Thymus (tissue), 11 donors: ENCODE measurements at regions not wholly inside any gene's neighbourhood (a gene's known extent, or its start where the extent isn't known, plus 50 kb on each side); places are given as distances from the start of the nearest gene placed in this dataset.
"Not testable (repeated sequence)": the region's sequence is repeated elsewhere in the genome, so short reads cannot be mapped to it uniquely, and the experiment has no call there.

Source experiments
- DNase-seq, 9 donors: peaks; one replicate each; pipeline ENCODE4 v3.0.0-alpha.2; 2013; ENCODE audit warnings: low spot score in 9 of 9, low read depth in 6 of 9, missing footprints in 1 of 9
- H3K27ac ChIP-seq, 2 donors: one replicate each; pipeline ENCODE4 v1.5.1; 2013; ENCODE audit warnings: control low read depth in 1 of 2, low read depth in 1 of 2, low read length in 1 of 2, mild to moderate bottlenecking in 1 of 2, moderate library complexity in 1 of 2
- H3K27me3 ChIP-seq, 2 donors: one replicate each; pipeline ENCODE4 v1.5.1; 2013; ENCODE audit warnings: low read length in 1 of 2; ENCODE audit not compliant: control insufficient read depth in 2 of 2, insufficient read depth in 1 of 2
- H3K36me3 ChIP-seq, 2 donors: one replicate each; pipeline ENCODE4 v1.5.1; 2013; ENCODE audit warnings: low read length in 1 of 2, mild to moderate bottlenecking in 1 of 2, moderate library complexity in 1 of 2; ENCODE audit not compliant: control insufficient read depth in 2 of 2, insufficient read depth in 2 of 2
- H3K4me1 ChIP-seq, 2 donors: one replicate each; pipeline ENCODE4 v1.5.1; 2013; ENCODE audit warnings: low read length in 2 of 2; ENCODE audit not compliant: control insufficient read depth in 2 of 2, insufficient read depth in 2 of 2
- H3K4me3 ChIP-seq, 2 donors: one replicate each; pipeline ENCODE4 v1.5.1; 2013; ENCODE audit warnings: low read length in 2 of 2, control low read depth in 1 of 2, mild to moderate bottlenecking in 1 of 2
- H3K9me3 ChIP-seq, 2 donors: one replicate each; pipeline ENCODE4 v1.5.1; 2013; ENCODE audit warnings: low read length in 1 of 2, mild to moderate bottlenecking in 1 of 2; ENCODE audit not compliant: control insufficient read depth in 2 of 2, insufficient read depth in 1 of 2
- WGBS: extraction: QIAGEN DNeasy Blood & Tissue Kit; methylation state at CpG from one replicate; pipeline ENCODE4 v1.1.7; 2013; 5-methylcytosine and 5-hydroxymethylcytosine counted together
- donor health status: healthy.

DNA sequence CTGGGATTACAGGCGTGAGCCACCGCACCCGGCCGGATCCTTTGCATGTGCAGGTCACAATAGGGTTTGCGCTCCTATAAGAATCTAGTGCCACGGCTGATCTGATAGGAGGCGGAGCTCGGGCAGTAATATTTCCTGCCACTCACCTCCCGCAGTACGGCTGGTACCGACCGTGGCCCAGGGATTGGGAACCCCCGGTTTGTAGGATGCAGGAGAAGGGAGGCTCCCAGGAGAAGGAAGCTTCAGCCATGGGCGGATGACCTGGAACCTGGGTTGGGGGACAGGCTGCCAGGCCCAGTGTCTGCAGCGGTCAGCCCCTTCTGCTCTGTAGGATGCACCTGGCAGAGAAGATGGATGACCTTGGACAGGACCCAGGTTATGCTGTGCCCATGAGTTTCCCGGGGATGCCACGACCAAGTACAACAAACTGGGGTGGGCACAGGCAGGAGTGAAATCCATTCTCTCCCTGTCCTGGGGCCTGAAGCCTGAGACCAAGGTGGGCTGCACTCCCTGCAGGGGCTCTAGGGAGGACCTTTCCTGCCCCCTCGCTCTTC is 818.9 kb downstream of the BRD1 start:
- WGBS = 93% methylated on average over 18 of the region's 18 CpGs
- Histone ChIP-seq H3K27ac (no peak overlapping the region), H3K36me3 (no peaks in the 10 kb centered on the region), H3K27me3 (no peaks in the 10 kb centered on the region), H3K9me3 (peaks cover 0 to 9% of the 10 kb centered on the region in 2 donors), H3K4me3 (no peak overlapping the region), H3K4me1 (no peaks in the 10 kb centered on the region)
- DNase-seq = no peak

DNA sequence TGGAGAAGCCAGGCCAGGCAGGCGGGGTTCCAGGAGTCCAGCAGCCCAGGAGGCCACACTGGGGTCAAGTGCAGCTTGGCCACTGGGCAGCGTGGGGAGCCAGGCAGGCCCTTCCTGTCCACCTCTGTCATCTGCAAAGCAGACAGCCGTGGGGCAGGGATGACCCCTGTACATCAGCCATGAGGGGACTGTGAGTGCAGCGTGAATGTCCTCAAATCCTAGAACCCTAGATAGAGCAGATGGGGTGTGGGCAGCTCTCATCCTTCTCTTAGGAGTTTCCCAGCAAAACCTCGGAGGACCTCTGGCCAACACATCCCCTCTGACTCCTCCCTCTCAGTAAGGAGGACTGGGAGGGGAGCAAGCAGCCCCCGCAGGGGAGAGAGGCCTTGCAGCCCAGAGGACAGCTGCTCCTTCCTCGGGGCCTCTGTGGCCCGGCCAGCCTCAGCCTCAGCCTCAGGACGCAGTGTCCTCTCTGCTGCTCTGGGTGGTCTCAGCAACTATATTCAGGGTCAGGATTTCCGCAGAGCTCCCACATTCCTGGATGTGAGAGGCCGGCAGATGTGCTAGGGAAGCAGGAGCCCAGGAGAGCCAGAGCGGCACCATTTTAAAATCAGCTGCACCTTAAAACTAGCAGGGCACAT is 820.5 kb downstream of the BRD1 start:
- DNase-seq = no peak
- Histone ChIP-seq H3K9me3 (peaks cover 0 to 11% of the 10 kb centered on the region in 2 donors), H3K27me3 (no peaks in the 10 kb centered on the region), H3K4me3 (no peak overlapping the region), H3K4me1 (no peaks in the 10 kb centered on the region), H3K27ac (no peak overlapping the region), H3K36me3 (no peaks in the 10 kb centered on the region)
- WGBS = 81% methylated on average over 12 of the region's 12 CpGs

DNA sequence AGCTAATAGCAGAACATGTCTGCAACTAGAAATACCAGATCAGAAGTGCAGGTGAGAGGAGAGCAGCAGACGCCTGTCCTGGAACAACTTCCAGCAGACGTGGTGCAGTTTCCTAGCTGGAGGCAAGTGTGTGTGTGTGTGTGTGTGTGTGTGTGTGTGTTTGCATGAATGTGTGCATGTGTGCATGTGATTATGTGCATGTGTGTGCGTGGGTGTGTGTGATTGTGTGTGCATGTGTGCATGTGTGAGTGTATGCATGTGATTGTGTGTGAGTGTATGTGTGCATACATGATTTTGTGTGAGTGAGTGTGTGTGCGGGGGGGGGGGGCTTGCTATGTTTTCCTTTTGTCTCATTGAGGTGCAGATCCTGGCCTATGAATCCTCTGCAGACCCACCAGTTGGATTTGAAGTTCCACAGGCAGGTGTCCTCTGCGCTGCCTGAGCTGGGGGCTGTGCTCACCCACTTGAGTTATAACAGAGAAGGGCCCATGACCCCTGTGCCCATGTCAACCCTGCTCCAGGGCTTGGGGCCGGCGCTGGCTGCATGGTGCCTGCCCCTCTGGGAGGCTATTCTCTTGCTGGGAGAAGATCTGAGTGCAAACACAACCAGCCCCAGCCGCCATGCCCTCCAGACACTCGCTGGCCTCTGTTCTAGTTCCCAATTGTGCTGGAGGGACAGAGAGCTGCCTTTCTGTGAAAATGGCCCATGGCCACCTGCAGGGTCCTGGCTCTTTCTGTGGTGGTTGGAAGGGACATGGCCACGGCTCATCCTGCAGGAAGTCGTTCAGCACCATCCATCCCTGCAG is 821.3 kb downstream of the BRD1 start:
- Histone ChIP-seq H3K4me3 (no peak overlapping the region), H3K27me3 (no peaks in the 10 kb centered on the region), H3K9me3 (peaks cover 0 to 11% of the 10 kb centered on the region in 2 donors), H3K4me1 (no peaks in the 10 kb centered on the region), H3K27ac (no peak overlapping the region), H3K36me3 (no peaks in the 10 kb centered on the region)
- no peak for DNase-seq
- WGBS = 88% methylated on average over 11 of the region's 11 CpGs

DNA sequence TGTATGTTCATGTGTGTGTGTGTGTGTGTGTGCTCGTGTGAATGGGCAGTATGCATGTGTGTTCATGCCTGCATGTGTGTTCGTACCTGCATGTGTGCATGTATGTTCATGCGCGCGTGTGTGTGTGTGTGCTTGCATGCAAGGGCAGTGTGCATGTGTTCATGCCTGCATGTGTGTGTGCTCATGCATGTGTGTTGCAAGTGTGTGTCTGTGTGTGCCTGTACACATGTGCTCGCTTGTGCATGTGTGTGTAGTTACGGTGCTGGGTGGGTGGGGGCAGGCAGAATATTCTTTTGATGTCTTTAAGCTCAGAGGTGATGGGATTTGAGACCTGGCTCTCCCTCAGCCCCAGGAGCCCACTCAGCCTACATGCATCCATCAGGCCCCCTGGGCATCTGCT is 822.1 kb downstream of the BRD1 start:
- H3K36me3 ChIP-seq = no peaks in the 10 kb centered on the region
- WGBS = 88% methylated on average over 7 of the region's 7 CpGs
- H3K4me3 ChIP-seq = no peak overlapping the region
- no peaks in the 10 kb centered on the region for H3K4me1 ChIP-seq
- no peaks in the 10 kb centered on the region for H3K27me3 ChIP-seq
- no peak overlapping the region for H3K27ac ChIP-seq
- H3K9me3 ChIP-seq = peaks cover 0 to 11% of the 10 kb centered on the region in 2 donors
- no peak for DNase-seq

DNA sequence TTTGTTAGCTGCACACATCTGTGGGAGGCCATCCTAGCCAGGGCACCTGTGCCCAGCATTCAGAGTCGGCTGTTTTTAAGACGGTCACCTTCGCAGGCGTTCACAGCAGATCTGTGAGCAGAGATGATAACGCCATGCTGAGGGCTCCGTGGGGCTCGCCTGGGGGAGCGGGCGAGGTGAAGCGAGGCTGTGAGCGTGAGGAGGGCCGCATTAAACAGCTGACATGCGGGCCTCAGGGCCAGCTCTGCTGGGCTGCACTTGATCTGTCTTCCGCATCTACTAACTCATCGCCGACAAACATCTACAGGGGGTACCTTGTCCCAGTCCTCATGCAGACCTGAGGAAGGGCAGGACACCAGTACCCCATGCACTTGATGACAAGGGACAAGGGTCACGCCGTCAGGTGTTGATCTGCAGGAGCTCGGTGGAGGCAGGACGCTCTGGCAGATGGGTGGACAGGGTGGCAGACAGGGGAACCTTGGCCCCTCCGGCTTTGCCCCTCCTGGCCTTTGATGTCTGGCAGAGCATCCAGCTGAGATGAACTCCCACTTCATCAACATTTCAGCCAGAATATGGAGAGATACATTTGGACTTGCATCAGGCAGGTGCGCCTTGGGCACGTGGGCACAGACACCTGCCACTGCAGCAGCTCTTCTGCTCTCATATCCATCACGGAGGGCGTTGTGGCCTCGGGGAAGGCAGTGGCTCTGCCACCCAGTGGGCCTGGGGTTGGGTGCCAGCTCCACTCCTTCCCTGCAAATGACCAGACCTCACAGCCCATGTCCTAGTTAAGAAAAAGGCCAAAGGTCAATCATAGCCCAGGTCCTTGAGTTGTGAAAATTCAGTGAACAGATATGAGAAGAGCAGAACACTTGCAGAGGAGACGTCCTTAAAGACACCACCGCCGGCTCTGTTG is 822.9 kb downstream of the BRD1 start:
- peaks cover 0 to 11% of the 10 kb centered on the region in 2 donors for H3K9me3 ChIP-seq
- H3K27me3 ChIP-seq = no peaks in the 10 kb centered on the region
- H3K27ac ChIP-seq = no peak overlapping the region
- no peaks in the 10 kb centered on the region for H3K36me3 ChIP-seq
- WGBS = 93% methylated on average over 29 of the region's 29 CpGs
- no peak for DNase-seq
- H3K4me1 ChIP-seq = no peaks in the 10 kb centered on the region
- H3K4me3 ChIP-seq = no peak overlapping the region

DNA sequence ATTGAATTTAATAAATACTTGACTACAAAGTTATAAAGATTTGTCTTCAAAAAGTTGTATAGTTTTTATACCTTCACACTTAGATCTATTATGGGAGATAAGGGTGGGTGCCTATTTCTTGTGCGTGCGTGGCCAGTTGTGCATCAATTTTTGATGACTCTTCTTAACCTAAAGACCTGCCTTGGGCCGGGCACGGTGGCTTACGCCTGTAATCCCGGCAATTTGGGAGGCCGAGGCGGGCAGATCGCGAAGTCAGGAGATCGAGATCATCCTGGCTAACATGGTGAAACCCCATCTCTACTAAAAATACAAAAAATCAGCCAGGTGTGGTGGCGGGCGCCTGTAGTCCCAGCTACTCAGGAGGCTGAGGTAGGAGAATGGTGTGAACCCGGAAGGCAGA is 830.1 kb downstream of the BRD1 start:
- H3K4me1 ChIP-seq, H3K9me3 ChIP-seq, H3K36me3 ChIP-seq, DNase-seq, H3K27ac ChIP-seq, H3K27me3 ChIP-seq, H3K4me3 ChIP-seq: not testable (repeated sequence)
- WGBS = 96% methylated on average over 14 of the region's 14 CpGs

DNA sequence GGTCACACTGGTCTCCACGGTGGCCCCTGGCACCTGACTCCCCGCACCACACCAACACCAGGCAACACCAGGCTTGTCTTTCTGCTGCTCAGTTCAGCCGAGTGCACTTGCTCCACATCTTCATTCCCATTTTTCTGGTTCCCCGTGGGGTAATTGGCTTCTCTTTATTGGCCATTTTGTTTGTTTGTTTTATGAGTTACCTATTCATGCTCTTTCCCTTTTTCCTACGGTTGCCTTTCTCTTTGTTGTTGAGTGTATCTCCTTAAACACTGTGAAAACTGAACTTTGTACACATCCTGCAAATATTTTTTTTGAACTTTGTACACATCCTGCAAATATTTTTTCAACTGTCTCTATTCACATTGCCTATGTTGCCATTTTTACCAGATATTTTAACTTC is 834.0 kb downstream of the BRD1 start:
- Histone ChIP-seq H3K27me3 (no peaks in the 10 kb centered on the region), H3K36me3 (no peaks in the 10 kb centered on the region), H3K4me3 (no peak overlapping the region), H3K9me3 (no peaks in the 10 kb centered on the region), H3K27ac (no peak overlapping the region), H3K4me1 (no peaks in the 10 kb centered on the region)
- DNase-seq = no peak
- WGBS = 80% methylated on average over 5 of the region's 5 CpGs

DNA sequence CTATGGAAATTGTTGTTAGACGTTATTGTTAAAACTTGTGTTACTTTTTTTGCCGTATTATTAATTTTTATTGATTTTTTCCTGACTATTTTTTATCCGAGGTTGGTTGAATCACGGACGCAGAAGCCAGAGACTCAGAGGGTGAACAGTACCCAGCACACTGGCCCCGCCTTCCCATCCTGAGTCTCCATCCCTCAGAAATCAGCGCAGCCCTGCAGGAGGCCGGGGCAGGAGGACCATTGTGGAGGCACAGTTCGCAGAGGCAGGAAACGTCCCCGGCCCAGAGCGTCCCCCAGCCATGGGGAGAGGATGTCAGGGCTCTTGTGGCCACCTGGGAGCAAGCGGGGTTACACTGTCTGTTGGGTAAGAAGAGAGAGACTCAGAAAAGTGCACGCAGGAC is 843.0 kb downstream of the BRD1 start:
- no peaks in the 10 kb centered on the region for H3K9me3 ChIP-seq
- no peak overlapping the region for H3K4me3 ChIP-seq
- no peaks in the 10 kb centered on the region for H3K4me1 ChIP-seq
- no peaks in the 10 kb centered on the region for H3K36me3 ChIP-seq
- no peaks in the 10 kb centered on the region for H3K27me3 ChIP-seq
- H3K27ac ChIP-seq = no peak overlapping the region
- WGBS = 86% methylated on average over 14 of the region's 14 CpGs
- no peak for DNase-seq
